PC-3 (cell line): ENCODE measurements at regions not wholly inside any gene's neighbourhood (a gene's known extent, or its start where the extent isn't known, plus 50 kb on each side); places are given as distances from the start of the nearest gene placed in this dataset.
A peak's percentile ranks its signal among the peaks of the same experiment; 100 is the strongest.

Experiments
- ATAC-seq: fragments of 200-7000 bp; cut with Tn5 transposase; 2 replicates; pipeline ENCODE4 v1.9.1; 2020; ENCODE audit warnings: mild to moderate bottlenecking, moderate library complexity
- BruUV-seq: library from RNA; stranded (reverse); fragments of 400-500 nt; replicated peaks from 2 replicates; lab custom pipeline; 2021; lab: Mats Ljungman, UMichigan
- CTCF ChIA-PET: fragments of 300-600 bp; sonication (Branson Sonifier 250); formaldehyde crosslinking; loops from one replicate; lab custom pipeline; 2022; ENCODE audit warnings: antibody characterized with exemption; lab: Charles Lee
- POLR2A ChIA-PET: fragments of 300-600 bp; sonication (Branson Sonifier 250); formaldehyde crosslinking; loops from one replicate; lab custom pipeline; 2022; ENCODE audit warnings: antibody characterized with exemption; ENCODE audit not compliant: unreplicated experiment; lab: Charles Lee
- DNase-seq: peaks from one replicate; pipeline ENCODE4 v3.0.0-alpha.2; 2015
- H2AFZ ChIP-seq: fragments of 300-600 bp; sonication (generic); 2 replicates; pipeline ENCODE4 v1.6.0; 2016; ENCODE audit warnings: antibody characterized with exemption, low read length
- H3F3A ChIP-seq: fragments of 300-600 bp; sonication (generic); one replicate; pipeline ENCODE4 v1.6.0; 2017; ENCODE audit warnings: antibody characterized with exemption, low read length, control low read depth, mild to moderate bottlenecking; ENCODE audit not compliant: unreplicated experiment
- H3K27ac ChIP-seq: fragments of 300-600 bp; sonication (generic); 2 replicates; pipeline ENCODE4 v1.5.1; 2016; ENCODE audit warnings: mild to moderate bottlenecking, low read length
- H3K27me3 ChIP-seq: fragments of 300-600 bp; sonication (generic); 2 replicates; pipeline ENCODE4 v1.6.1; 2016; ENCODE audit warnings: low read length, mixed read lengths
- H3K36me3 ChIP-seq: fragments of 300-600 bp; sonication (generic); 2 replicates; pipeline ENCODE4 v1.6.1; 2016; ENCODE audit warnings: low read depth, mixed run types, low read length, mixed read lengths
- H3K4me1 ChIP-seq: fragments of 300-600 bp; sonication (generic); 2 replicates; pipeline ENCODE4 v1.5.1; 2016; ENCODE audit warnings: low read length; ENCODE audit not compliant: insufficient read depth
- H3K4me2 ChIP-seq: fragments of 300-600 bp; sonication (generic); 2 replicates; pipeline ENCODE4 v1.6.0; 2016; ENCODE audit warnings: low read length
- H3K4me3 ChIP-seq: fragments of 300-600 bp; sonication (generic); 2 replicates; pipeline ENCODE4 v1.5.1; 2016; ENCODE audit warnings: mild to moderate bottlenecking, low read length, mixed read lengths
- H3K79me2 ChIP-seq: fragments of 300-600 bp; sonication (generic); 2 replicates; pipeline ENCODE4 v1.6.1; 2017; ENCODE audit warnings: low read length, mixed read lengths
- H3K9ac ChIP-seq: fragments of 300-600 bp; sonication (generic); 2 replicates; pipeline ENCODE4 v1.6.0; 2016; ENCODE audit warnings: mild to moderate bottlenecking, low read length
- H3K9me2 ChIP-seq: fragments of 300-600 bp; sonication (generic); replicated peaks from 2 replicates; pipeline ENCODE4 v1.6.1; 2016; ENCODE audit warnings: mixed run types, low read length, mixed read lengths
- H3K9me3 ChIP-seq: fragments of 300-600 bp; sonication (generic); 2 replicates; pipeline ENCODE4 v1.6.1; 2016; ENCODE audit warnings: low read length, mixed read lengths
- H4K20me1 ChIP-seq: fragments of 300-600 bp; sonication (generic); 2 replicates; pipeline ENCODE4 v1.6.1; 2016; ENCODE audit warnings: low read length, mixed read lengths
- EZH2 ChIP-seq: fragments of 300-600 bp; sonication (generic); IDR thresholded peaks from one replicate; pipeline ENCODE4 v1.6.1; 2017; ENCODE audit warnings: antibody characterized with exemption, mild to moderate bottlenecking, low read length; ENCODE audit not compliant: unreplicated experiment
- EZH2phosphoT487 ChIP-seq: fragments of 300-600 bp; sonication (generic); IDR thresholded peaks from 2 replicates; pipeline ENCODE4 v1.6.1; 2018; ENCODE audit warnings: mild to moderate bottlenecking, antibody characterized with exemption, low read length, borderline replicate concordance
- intact Hi-C: fragments of 100-400 bp; cut with micrococcal nuclease; formaldehyde crosslinking; loops from 2 replicates; pipeline ENCODE4 v1.9.0; 2023
- TF ChIP-seq, protein P1 (sequence below): fragments of 300-600 bp; sonication (generic); conservative IDR thresholded peaks from 2 replicates; pipeline ENCODE4 v1.5.1; 2017; ENCODE audit warnings: antibody characterized with exemption, low read depth, mild to moderate bottlenecking, low read length

DNA sequence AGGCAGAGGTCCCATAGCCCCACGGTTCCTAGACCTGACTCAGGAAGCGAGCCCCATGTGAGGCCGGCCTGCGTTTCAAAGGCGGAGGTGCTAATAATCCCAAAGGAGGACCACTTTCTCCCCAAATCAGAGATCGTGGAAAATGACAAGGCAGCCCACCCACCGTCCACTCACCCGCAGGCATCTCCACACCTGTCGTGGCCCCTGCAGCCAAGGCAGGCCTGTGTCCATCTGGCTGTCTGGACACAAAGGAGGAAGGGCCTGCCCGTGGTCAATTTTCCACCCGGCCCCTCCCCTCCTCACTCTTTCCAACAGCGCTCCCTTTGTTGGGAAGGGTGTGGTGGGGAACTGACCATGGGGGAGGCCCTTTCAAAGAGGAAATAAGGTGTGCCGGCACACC lies 125.3 kb upstream of the TMEM132D start:
- no peaks in the 10 kb centered on the region for H3F3A ChIP-seq
- no peaks in the 10 kb centered on the region for H3K9me3 ChIP-seq
- H3K4me3 ChIP-seq, result no peak overlapping the region
- DNase-seq (no peak), ATAC-seq (no peak)
- H3K79me2 ChIP-seq, result no peaks in the 10 kb centered on the region
- H3K36me3 ChIP-seq, result peaks cover 2% of the 10 kb centered on the region; the same call in 1 of the 2 replicates
- no peak overlapping the region for H3K9ac ChIP-seq
- H3K4me1 ChIP-seq, result no peaks in the 10 kb centered on the region
- no peak overlapping the region for H3K27ac ChIP-seq
- no peaks in the 10 kb centered on the region for H3K9me2 ChIP-seq
- peaks cover 13% of the 10 kb centered on the region for H3K27me3 ChIP-seq
- POLR2A ChIA-PET, result no interaction called here
- no peak overlapping the region for H2AFZ ChIP-seq
- intact Hi-C loops, result no loop called here
- BruUV-seq, result no TSS peak
- CTCF ChIA-PET, result no interaction called here
- H3K4me2 ChIP-seq, result no peak overlapping the region
- TF ChIP-seq EZH2, result no peak
- H4K20me1 ChIP-seq, result no peaks in the 10 kb centered on the region

DNA sequence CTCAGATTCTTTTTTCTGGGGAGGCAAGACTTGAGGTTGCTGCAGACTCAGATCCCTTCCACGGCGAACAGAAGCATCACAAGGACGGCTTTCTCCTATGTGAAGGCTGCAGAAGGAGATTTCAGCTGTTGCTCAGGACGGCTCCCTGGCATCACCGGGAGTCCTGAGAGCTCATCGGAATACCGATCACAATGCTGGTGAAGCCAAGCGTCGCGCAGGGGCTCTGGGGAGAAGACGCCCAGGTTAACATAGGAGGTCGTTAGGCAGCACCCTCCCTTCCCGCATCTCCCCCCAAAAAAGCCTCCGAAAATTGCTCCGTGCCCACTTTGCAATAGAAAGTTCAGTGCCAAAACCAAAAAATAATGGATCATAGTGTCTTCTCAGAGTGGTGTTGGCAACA lies 127.2 kb upstream of the TMEM132D start:
- no peaks in the 10 kb centered on the region for H3K4me1 ChIP-seq
- ChIA-PET POLR2A (no interaction called here), CTCF (no interaction called here)
- no peaks in the 10 kb centered on the region for H3K9me2 ChIP-seq
- no peaks in the 10 kb centered on the region for H4K20me1 ChIP-seq
- peaks cover 23% of the 10 kb centered on the region for H3K27me3 ChIP-seq
- no TSS peak for BruUV-seq
- no peaks in the 10 kb centered on the region for H3K9me3 ChIP-seq
- H3K36me3 ChIP-seq, result peaks cover 2% of the 10 kb centered on the region; the same call in 1 of the 2 replicates
- H3K4me3 ChIP-seq, result no peak overlapping the region
- no peak overlapping the region for H3K9ac ChIP-seq
- no peaks in the 10 kb centered on the region for H3F3A ChIP-seq
- ATAC-seq (no peak), DNase-seq (no peak)
- intact Hi-C loops, result no loop called here
- no peaks in the 10 kb centered on the region for H3K79me2 ChIP-seq
- no peak overlapping the region for H2AFZ ChIP-seq
- no peak overlapping the region for H3K27ac ChIP-seq
- H3K4me2 ChIP-seq, result no peak overlapping the region
- TF ChIP-seq, protein P1, sequence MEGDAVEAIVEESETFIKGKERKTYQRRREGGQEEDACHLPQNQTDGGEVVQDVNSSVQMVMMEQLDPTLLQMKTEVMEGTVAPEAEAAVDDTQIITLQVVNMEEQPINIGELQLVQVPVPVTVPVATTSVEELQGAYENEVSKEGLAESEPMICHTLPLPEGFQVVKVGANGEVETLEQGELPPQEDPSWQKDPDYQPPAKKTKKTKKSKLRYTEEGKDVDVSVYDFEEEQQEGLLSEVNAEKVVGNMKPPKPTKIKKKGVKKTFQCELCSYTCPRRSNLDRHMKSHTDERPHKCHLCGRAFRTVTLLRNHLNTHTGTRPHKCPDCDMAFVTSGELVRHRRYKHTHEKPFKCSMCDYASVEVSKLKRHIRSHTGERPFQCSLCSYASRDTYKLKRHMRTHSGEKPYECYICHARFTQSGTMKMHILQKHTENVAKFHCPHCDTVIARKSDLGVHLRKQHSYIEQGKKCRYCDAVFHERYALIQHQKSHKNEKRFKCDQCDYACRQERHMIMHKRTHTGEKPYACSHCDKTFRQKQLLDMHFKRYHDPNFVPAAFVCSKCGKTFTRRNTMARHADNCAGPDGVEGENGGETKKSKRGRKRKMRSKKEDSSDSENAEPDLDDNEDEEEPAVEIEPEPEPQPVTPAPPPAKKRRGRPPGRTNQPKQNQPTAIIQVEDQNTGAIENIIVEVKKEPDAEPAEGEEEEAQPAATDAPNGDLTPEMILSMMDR, result no peak
- TF ChIP-seq EZH2phosphoT487 (no peak), EZH2 (no peak)

DNA sequence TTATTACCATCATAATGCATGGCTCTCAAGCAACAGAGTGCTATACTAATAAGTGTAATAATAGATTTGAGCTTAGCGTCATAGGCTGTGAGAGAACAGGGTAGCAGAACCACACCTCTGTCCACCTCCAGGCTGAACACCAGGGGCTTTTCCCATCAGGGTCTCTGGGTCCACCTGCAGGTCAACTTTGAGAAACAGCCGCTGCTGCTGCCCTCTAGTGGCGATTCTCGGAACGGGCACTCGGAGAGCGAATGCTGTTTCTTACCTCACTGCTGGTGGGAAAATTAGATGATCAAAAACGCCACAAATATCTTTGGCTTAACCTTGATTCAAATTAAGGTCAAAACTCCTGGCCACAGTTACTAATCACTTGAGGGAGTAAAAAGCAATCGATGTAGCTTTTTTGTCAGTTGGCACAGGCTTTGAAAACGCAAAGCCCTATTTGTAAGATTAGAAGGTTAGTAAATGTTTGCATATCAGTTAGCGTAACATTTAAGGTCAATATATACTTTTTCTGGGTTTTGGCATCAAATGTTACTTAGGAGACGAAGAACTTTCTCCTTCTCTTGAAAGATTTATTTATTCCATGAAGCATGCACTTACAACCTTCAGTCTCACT lies 127.9 kb upstream of the TMEM132D start:
- ATAC-seq, result no peak
- no peaks in the 10 kb centered on the region for H3K9me2 ChIP-seq
- TF ChIP-seq EZH2, result no peak
- no peak for TF ChIP-seq EZH2phosphoT487
- TF ChIP-seq, protein P1, result peak; percentile 96
- H3K4me1 ChIP-seq, result no peaks in the 10 kb centered on the region
- no peaks in the 10 kb centered on the region for H3K9me3 ChIP-seq
- H3F3A ChIP-seq, result no peaks in the 10 kb centered on the region
- no peaks in the 10 kb centered on the region for H3K79me2 ChIP-seq
- H3K27me3 ChIP-seq, result peaks cover 23% of the 10 kb centered on the region
- no TSS peak for BruUV-seq
- DNase-seq, result peak; percentile 62
- no peak overlapping the region for H3K27ac ChIP-seq
- H3K36me3 ChIP-seq, result peaks cover 2% of the 10 kb centered on the region; the same call in 1 of the 2 replicates
- ChIA-PET POLR2A (no interaction called here), CTCF (interaction anchor here (0.6 kb wide), 1 partner anchor 57 kb away, joined by 3 read pairs; no protein-coding TSS in a partner anchor)
- no peak overlapping the region for H3K4me2 ChIP-seq
- H2AFZ ChIP-seq, result no peak overlapping the region
- H4K20me1 ChIP-seq, result no peaks in the 10 kb centered on the region
- no peak overlapping the region for H3K4me3 ChIP-seq
- H3K9ac ChIP-seq, result no peak overlapping the region
- intact Hi-C loops, result no loop called here
